HG03039 (cell line): ENCODE measurements at regions not wholly inside any gene's neighbourhood (a gene's known extent, or its start where the extent isn't known, plus 50 kb on each side); places are given as distances from the start of the nearest gene placed in this dataset.

Experiments used
- ATAC-seq: cut with Tn5 transposase; IDR thresholded peaks from one replicate; pipeline ENCODE4 v1.9.1; 2021; ENCODE audit warnings: mild to moderate bottlenecking, moderate library complexity; ENCODE audit not compliant: unreplicated experiment

- no peak for ATAC-seq
Observed at GRCh38 chr6:102571236-102571908, 1177.9 kb downstream of the GRIK2 start.

GRCh38 chr6:102562713-102563112 is 1169.2 kb downstream of the GRIK2 start:
- no peak for ATAC-seq

GRCh38 chr6:102553214-102553613 is 1159.7 kb downstream of the GRIK2 start:
- ATAC-seq, result no peak

GRCh38 chr6:102549221-102549874 is 1155.8 kb downstream of the GRIK2 start:
- no peak for ATAC-seq

GRCh38 chr6:102525336-102525735 is 1131.8 kb downstream of the GRIK2 start:
- no peak for ATAC-seq

- no peak for ATAC-seq
Observed at GRCh38 chr6:102520966-102521365, 1127.5 kb downstream of the GRIK2 start.

GRCh38 chr6:102517506-102517905 is 1124.0 kb downstream of the GRIK2 start:
- no peak for ATAC-seq

GRCh38 chr6:102501615-102502014 is 1108.1 kb downstream of the GRIK2 start:
- peak; percentile 61 for ATAC-seq

GRCh38 chr6:102494808-102495207 is 1101.3 kb downstream of the GRIK2 start:
- no peak for ATAC-seq

- no peak for ATAC-seq
Observed at GRCh38 chr6:102493485-102493884, 1100.0 kb downstream of the GRIK2 start.

- no peak for ATAC-seq
Observed at GRCh38 chr6:102488729-102489128, 1095.2 kb downstream of the GRIK2 start.

GRCh38 chr6:102485480-102485879 is 1092.0 kb downstream of the GRIK2 start:
- no peak for ATAC-seq

- ATAC-seq, result no peak
Observed at GRCh38 chr6:102474041-102474807, 1080.7 kb downstream of the GRIK2 start.

- no peak for ATAC-seq
Observed at GRCh38 chr6:102458990-102459389, 1065.5 kb downstream of the GRIK2 start.

GRCh38 chr6:102438171-102438570 is 1044.7 kb downstream of the GRIK2 start:
- ATAC-seq, result no peak

- no peak for ATAC-seq
Observed at GRCh38 chr6:102417368-102417998, 1024.0 kb downstream of the GRIK2 start.

GRCh38 chr6:102415891-102416290 is 1022.4 kb downstream of the GRIK2 start:
- ATAC-seq, result no peak

- no peak for ATAC-seq
Observed at GRCh38 chr6:102411796-102412195, 1018.3 kb downstream of the GRIK2 start.

GRCh38 chr6:102407886-102408741 is 1014.6 kb downstream of the GRIK2 start:
- ATAC-seq, result no peak

GRCh38 chr6:102405860-102406259 is 1012.4 kb downstream of the GRIK2 start:
- no peak for ATAC-seq
